HEK293T (cell line): ENCODE measurements at regions not wholly inside any gene's neighbourhood (a gene's known extent, or its start where the extent isn't known, plus 50 kb on each side); places are given as distances from the start of the nearest gene placed in this dataset.
"Not testable (repeated sequence)": the region's sequence is repeated elsewhere in the genome, so short reads cannot be mapped to it uniquely, and the experiment has no call there.

Source experiments
- L3MBTL2 ChIP-seq: fragments of 450-650 bp; conservative IDR thresholded peaks from 2 replicates; pipeline ENCODE4 v1.6.1; 2016; ENCODE audit warnings: mild to moderate bottlenecking
- LEF1 ChIP-seq: fragments of 450-650 bp; IDR thresholded peaks from 2 replicates; pipeline ENCODE4 v1.6.1; 2017; ENCODE audit warnings: mild to moderate bottlenecking, borderline replicate concordance

DNA sequence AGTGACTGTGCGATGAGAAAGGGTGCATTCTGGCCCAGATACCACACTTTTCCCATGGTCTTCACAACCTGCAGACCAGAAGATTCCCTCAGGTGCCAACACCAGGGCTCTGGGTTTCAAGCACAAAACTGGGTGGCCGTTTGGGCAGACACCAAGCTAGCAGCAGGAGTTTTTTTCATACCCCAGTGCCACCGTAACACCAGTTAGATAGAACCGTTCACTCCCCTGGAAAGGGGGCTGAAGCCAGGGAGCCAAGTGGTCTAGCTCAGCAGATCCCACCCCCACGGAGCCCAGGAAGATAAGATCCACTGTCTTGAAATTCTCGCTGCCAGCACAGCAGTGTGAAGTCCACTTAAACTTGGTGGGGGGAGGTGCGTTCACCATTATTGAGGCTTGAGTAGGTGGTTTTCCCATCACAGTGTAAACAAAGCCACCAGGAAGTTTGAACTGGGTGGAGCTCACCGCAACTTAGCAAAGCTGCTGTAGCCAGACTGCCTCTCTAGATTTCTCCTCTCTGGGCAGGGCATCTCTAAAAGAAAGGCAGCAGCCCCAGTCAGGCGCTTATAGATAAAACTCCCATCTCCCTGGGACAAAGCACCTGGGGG lies 119.4 kb upstream of the GHITM start:
- TF ChIP-seq LEF1, L3MBTL2: not testable (repeated sequence)
